ENCODE measurements at regions not wholly inside any gene's neighbourhood (a gene's known extent, or its start where the extent isn't known, plus 50 kb on each side); places are given as distances from the start of the nearest gene placed in this dataset.

DNA sequence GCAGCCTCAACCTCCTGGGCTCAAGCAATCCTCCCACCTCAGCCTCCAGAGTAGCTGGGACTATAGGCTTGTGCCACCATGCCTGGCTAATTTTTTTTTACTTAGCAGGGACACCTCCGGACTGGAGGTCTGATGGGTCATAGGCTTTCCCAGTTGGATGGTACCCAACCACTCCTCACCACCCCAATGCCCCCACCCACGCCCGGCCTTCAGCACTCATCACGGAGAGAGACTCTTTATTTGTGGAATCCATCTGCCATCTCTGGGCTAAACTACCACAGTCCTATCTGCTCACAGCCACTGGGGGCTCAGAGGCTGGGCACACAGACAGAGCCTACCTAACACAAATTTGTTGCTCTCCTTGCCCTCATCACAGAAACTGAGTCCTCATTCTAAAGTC is 58.3 kb upstream of the STXBP1 start:
- no peak for DNase-seq (ENCODE audit: low read depth in 1 of 2, low spot score in 1 of 2)

GRCh38 chr9:127554966-127555839 is 56.9 kb upstream of the STXBP1 start:
- DNase-seq (ENCODE audit: low read depth in 1 of 2, low spot score in 1 of 2), result no peak

DNA sequence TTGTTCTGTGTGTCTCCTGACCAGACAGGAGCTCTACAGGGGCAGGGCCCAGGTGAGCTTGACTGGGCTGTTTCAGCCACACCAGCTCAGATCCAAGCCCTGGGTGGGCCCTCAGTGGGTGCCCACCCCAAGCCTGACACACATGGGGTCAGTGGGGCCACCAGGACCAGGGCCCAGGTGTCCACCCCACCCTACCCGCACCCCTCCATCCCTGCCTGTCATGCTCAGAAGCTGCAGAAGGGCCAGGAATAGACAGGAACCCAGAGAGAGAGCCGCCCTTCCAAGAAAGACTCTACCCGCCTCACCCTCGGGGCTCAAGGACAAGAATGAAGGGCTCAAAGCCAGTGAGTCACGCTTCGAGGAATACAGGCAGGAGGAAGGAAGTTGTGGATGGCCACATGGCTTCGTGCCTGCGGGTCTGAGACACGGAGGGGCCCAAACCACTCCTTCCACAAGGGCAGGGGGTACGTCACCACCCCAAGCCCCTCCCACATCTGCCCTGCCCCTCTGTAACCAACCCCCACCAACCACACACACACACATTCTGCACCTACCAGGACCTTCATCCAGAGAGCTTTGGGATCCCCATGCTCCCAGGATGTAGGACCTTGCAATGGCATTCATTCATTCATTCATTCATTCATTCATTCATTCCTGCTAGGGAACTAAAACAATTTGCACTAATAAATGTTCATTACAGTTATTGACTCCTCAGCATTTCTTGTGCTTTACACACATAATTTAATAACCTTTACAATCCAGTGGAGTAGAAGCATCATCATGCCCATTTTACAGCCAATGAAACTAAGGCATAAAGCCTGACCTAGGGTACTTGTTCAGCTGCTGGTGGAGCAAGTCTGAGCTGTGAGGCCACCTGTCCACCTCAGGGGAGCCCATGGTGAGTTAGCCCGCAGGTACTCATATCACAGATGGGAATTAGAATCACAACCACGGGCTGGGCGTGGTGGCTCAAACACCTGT is 55.9 kb upstream of the STXBP1 start:
- peak in 1 of 2 donors; percentile 15 for DNase-seq (ENCODE audit: low read depth in 1 of 2, low spot score in 1 of 2)

DNA sequence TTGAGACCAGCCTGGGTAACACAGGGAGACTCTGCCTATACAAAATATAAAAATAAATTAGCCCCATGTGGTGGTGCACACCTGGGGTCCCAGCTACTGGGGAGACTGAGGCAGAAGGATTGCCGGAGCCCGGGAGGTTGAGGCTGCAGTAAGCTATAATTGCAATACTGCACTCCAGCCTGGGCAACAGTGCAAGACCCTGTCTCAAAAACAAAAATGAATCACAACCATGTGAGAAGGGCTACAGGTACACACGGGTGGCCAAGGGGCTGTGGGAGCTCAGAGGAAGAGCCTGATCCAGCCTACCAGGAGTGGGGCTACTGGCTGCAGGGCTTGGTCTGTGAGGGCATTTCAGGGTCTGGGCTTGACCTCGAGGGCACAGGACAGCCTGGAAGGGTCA is 55.2 kb upstream of the STXBP1 start:
- no peak for DNase-seq (ENCODE audit: low read depth in 1 of 2, low spot score in 1 of 2)

DNA sequence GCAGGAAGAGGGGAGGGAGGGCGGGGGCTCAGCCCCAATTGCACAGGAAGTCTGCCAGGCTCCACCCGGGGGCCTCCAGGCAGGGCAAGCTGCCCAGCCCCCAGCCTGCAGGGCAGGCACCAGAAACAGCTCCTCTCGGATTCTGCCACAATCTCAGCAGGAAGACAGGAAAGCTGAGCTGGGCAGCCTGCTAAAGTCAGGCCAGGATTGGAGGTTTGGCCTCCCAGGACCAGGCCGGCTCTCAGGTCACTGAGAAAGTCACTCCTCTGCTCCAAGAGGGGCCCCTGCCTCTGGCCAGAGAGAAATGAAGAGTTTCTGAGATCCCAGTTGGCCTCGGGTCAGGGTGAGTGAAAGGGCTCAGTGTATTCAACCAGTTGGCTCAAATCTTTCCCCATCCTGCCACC is 54.6 kb upstream of the STXBP1 start:
- no peak for DNase-seq (ENCODE audit: low read depth in 1 of 2, low spot score in 1 of 2)

- no peak for DNase-seq (ENCODE audit: low read depth in 1 of 2, low spot score in 1 of 2)
Measured at GRCh38 chr9:127557998-127558546, 54.0 kb upstream of the STXBP1 start.

DNA sequence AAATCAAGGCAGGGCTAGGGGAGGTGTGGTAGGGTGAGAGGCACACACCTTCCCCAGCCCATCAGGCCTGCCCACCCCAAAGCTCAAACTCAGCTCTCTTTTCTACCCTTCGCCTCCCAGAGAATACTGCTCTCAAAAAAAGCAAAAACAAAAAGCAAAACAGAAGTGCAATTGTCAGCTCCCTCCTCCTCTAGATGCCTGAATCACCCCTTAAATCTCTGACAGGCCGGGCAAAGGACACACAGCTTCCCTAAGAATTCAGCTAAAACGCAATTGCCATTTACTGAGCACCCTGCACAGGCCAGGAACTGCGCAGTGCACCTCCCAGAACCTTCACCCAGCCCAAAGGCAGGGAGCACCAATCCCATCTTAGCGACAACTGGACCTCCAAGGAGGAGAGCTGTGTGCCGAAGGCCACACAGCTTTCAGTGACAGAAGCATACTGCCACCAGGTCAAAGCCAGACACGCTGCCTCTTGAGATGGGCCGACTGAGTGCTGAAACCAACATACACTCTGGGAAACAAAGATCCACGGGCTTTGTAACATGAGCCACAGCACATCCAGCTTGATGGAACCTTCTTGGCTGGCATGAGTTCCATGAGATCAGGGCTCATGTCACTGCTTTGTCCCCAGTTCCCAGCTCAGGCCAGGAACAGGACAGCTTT is 53.4 kb upstream of the STXBP1 start:
- no peak for DNase-seq (ENCODE audit: low read depth in 1 of 2, low spot score in 1 of 2)

- no peak for DNase-seq (ENCODE audit: low read depth in 1 of 2, low spot score in 1 of 2)
Measured at GRCh38 chr9:127559247-127559680, 52.8 kb upstream of the STXBP1 start.

DNA sequence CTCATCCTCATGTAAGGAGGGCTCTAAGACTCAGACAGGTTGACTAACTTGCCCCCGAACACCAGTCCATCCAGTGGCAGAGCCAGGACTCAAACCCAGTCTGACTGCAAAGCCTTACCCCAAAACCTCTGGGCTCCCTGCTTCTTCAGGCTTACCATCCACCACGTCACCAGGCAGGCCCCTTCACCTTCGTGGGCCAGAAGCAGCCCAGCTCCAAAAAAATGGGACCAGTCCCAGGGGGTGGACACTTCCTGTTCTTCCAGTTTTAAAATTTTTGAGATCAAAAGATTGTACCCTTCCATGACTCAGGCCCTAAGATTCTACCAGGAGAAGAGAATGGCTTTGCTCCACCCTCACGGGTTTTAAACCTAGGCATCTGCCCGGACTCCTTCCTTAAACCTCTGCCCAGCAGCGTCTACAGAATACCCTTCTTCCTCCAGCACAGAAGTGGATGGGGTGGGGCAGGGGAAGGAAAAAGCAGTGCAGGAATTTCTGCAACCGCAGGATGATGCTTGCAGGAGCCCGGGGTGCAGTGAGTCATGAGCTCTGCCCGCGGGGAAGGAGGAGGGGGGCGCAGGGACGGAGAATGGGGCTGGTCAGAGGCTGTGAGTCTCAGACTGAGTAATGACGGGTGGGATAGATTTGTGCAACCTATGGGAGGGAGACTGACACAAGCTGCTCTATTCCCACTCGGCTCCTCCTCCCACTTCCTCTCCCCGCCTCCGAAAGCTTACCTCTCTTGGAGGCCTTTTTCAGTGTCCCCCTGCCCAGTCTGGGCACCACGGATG is 50.4 kb upstream of the STXBP1 start:
- no peak for DNase-seq (ENCODE audit: low read depth in 1 of 2, low spot score in 1 of 2)

Data from activated CD4-positive, alpha-beta T cell treated with anti-CD3 and anti-CD28 coated beads, Interleukin-2, amount 50 U/mL, for 24 hours (primary cell).